T-helper 2 cell treated with Interferon-gamma antibody and Interleukin-4, amounts not matched to agents 5 μg/mL and 100 μg/mL, for 36 hours (primary cell): ENCODE measurements at regions not wholly inside any gene's neighbourhood (a gene's known extent, or its start where the extent isn't known, plus 50 kb on each side); places are given as distances from the start of the nearest gene placed in this dataset.
"Not testable (repeated sequence)": the region's sequence is repeated elsewhere in the genome, so short reads cannot be mapped to it uniquely, and the experiment has no call there.

Source experiments
- DNase-seq: peaks from one replicate; pipeline ENCODE4 v3.0.0; 2021; ENCODE audit warnings: low spot score
- H3K27ac Mint-ChIP-seq: one replicate; pipeline ENCODE4 v1.8.0; 2021; ENCODE audit warnings: mild to moderate bottlenecking, mixed read lengths
- H3K27me3 Mint-ChIP-seq: one replicate; pipeline ENCODE4 v1.8.0; 2021; ENCODE audit warnings: low read depth, mixed read lengths
- H3K36me3 Mint-ChIP-seq: one replicate; pipeline ENCODE4 v1.8.0; 2021; ENCODE audit warnings: low read depth, mixed read lengths
- H3K4me1 Mint-ChIP-seq: one replicate; pipeline ENCODE4 v1.8.0; 2021; ENCODE audit warnings: low read depth, mixed read lengths
- H3K4me3 Mint-ChIP-seq: one replicate; pipeline ENCODE4 v1.8.0; 2022; ENCODE audit warnings: mild to moderate bottlenecking, moderate library complexity, mixed read lengths
- H3K9me3 Mint-ChIP-seq: one replicate; pipeline ENCODE4 v1.8.0; 2021; ENCODE audit warnings: mixed read lengths

DNA sequence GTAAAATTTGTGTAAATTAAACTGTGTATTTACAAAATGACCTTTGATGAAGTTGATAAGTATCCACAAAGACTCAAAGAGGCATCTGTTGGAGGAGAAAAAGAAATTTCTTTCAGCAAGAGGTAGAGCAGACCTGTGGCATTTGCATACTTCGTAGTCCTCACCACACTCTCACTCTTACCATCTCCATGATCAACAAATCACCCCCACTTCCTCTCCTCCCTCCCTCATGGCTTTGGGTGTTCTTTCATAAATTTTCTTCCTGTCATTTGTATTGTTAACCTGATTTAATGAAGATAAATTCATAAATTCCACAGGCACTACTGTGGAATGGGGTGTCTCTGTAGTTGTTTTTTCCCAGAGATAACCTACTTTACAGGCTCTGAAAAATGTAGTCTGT lies 366.5 kb downstream of the ZNF674 start:
- Mint-ChIP-seq H3K9me3 (peaks cover 6% of the 10 kb centered on the region), H3K27ac (no peak overlapping the region), H3K4me1 (peaks cover 19% of the 10 kb centered on the region), H3K27me3 (peaks cover 2% of the 10 kb centered on the region), H3K36me3 (no peaks in the 10 kb centered on the region), H3K4me3 (no peak overlapping the region)
- DNase-seq: no peak

DNA sequence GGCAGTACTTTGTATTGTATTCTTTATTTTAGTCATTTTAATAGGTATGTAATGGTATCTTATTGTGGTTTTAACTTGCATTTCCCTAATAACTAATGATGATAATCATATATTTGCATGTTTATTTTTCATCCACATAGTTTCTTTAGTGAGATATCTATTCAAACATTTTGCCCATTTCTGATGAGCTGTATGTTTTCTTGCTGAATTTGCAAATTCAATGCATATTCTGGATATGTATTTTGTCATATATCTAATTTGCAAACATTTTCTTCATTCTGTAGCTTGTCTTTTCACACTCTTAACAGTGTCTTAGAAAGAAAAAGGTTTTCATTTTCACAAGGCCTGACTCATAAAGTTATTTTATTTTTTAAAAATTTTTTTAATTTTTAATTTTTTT lies 372.1 kb downstream of the ZNF674 start:
- Mint-ChIP-seq H3K27me3 (peaks cover 2% of the 10 kb centered on the region), H3K27ac (no peak overlapping the region), H3K4me1 (no peaks in the 10 kb centered on the region), H3K9me3 (no peaks in the 10 kb centered on the region), H3K36me3 (no peaks in the 10 kb centered on the region), H3K4me3 (no peak overlapping the region)
- DNase-seq: no peak

DNA sequence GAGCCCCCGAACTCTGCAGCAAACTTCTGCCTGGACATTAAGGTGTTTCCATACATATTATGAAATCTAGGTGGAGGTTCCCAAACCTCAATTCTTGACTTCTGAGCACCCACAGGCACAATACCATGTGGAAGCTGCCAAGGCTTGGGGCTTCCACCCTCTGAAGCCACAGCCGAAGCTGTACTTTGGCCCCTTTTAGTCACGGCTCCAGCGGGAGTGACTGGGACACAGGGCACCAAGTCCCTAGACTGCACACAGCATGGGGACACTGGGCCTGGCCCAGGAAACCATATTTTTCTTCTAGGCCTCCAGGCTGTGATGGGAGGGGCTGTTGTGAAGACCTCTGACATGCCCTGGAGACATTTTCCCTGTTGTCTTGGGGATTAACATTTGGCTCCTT lies 373.8 kb downstream of the ZNF674 start:
- not testable (repeated sequence) for H3K4me1 Mint-ChIP-seq

DNA sequence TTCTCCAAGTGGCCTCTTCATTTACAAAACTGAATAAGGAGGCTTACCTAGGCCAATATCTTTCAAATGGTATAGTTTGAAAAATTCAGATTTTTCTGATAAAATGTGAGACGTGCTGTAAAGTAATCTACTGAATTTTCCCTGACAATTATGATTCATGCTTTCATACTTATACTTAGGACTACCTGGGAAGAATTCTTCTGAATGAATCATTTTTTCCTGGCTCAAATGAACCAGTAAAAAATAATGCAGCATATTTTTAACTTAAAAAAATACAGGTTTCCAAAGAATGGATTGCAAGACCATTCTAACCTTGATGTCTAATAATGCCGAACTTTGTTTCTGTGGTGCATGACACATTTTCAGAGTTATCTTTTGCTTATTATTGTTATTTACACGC lies 375.4 kb downstream of the ZNF674 start:
- Mint-ChIP-seq H3K27me3 (no peaks in the 10 kb centered on the region), H3K27ac (no peak overlapping the region)

More for the DNA sequence above, 373.8 kb downstream of the ZNF674 start:
- H3K27me3 Mint-ChIP-seq, DNase-seq, H3K27ac Mint-ChIP-seq, H3K36me3 Mint-ChIP-seq, H3K4me3 Mint-ChIP-seq, H3K9me3 Mint-ChIP-seq: not testable (repeated sequence)

DNA sequence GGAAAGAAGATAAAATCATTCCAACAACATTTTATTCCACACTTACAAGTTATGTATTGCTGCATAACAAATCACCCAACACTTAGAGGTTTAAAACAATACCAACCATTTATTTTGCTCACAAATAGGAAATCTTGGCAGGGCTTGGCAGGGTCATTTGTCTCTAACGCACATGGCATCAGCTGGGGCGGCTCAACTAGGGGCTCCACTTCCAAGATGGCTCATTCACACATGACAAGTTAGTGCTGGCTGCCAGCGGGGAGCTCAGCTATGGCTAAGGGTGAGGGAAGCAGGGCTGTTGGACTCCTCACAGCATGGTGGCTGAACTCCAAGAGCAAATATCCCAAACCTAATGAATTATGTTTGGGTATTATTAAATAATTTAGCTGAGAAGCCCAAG lies 377.0 kb downstream of the ZNF674 start:
- Mint-ChIP-seq H3K4me3 (no peak overlapping the region), H3K36me3 (no peaks in the 10 kb centered on the region), H3K27ac (no peak overlapping the region), H3K9me3 (no peaks in the 10 kb centered on the region), H3K27me3 (no peaks in the 10 kb centered on the region), H3K4me1 (no peaks in the 10 kb centered on the region)
- no peak for DNase-seq

More for the DNA sequence above, 375.4 kb downstream of the ZNF674 start:
- Mint-ChIP-seq H3K36me3 (no peaks in the 10 kb centered on the region), H3K4me3 (no peak overlapping the region), H3K4me1 (no peaks in the 10 kb centered on the region), H3K9me3 (no peaks in the 10 kb centered on the region)
- no peak for DNase-seq

DNA sequence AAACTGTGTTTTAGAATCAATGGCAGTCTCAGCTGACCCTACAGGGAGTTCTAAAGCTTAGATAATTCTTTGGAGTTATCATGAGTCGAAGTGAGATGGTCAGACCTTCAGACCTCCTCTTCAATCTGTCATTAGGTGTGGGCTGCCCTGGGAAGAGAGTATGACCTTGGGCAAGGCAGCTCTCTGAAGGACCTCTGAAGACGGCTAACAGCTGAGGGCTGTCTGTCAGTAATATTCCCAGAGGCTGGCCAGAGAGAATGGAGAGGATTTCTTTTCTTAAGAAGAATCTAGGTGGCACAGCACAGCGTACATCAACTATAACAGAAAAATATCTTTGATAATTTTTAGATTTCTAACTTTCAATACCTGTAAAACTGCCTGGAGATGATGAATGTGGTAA lies 379.4 kb downstream of the ZNF674 start:
- no peak for DNase-seq
- Mint-ChIP-seq H3K27ac (no peak overlapping the region), H3K9me3 (no peaks in the 10 kb centered on the region), H3K4me1 (no peaks in the 10 kb centered on the region), H3K36me3 (no peaks in the 10 kb centered on the region), H3K4me3 (no peak overlapping the region), H3K27me3 (no peaks in the 10 kb centered on the region)

DNA sequence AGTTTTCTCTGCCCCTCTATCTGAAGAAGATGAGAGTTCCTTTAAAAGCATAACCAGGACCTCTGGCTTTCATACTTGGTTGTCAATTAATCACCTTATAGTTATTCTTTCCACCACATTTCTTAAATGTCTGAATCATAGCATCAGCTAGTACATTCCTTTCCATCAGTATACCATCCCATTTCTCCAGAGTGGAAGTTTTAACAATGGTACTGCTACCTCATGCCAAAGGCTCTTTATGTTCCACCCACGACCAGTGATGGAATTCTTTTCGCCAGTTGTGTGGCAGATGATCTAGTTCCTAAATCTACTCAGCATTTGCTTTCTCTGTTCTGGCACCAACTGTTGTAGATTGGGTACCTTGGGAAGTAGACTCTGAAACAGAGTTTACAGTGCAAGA lies 379.8 kb downstream of the ZNF674 start:
- no peaks in the 10 kb centered on the region for H3K36me3 Mint-ChIP-seq
- H3K4me1 Mint-ChIP-seq: no peaks in the 10 kb centered on the region
- no peak overlapping the region for H3K4me3 Mint-ChIP-seq
- no peak for DNase-seq
- no peaks in the 10 kb centered on the region for H3K27me3 Mint-ChIP-seq
- no peak overlapping the region for H3K27ac Mint-ChIP-seq
- no peaks in the 10 kb centered on the region for H3K9me3 Mint-ChIP-seq

DNA sequence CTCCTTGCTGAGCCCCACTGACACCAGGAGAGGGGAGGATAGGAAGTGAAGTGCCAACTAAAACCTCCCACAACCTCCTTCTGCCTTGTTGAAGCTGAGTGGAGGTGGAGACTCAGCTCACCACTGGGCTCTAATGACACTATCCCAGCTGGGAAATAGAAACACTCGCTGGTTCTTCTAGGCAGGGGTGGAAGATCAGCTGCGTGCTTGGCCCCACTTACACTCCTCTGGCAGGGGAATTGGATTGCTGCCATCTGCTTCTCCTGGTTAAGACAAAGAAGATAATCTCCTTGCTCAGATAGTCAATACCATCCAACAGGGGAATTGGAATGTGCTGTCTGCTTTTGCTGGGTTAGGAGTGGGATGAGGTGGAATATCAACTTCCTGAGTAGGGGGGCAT lies 392.5 kb downstream of the ZNF674 start:
- no peak for DNase-seq
- H3K27me3 Mint-ChIP-seq: no peaks in the 10 kb centered on the region
- no peak overlapping the region for H3K27ac Mint-ChIP-seq
- no peaks in the 10 kb centered on the region for H3K36me3 Mint-ChIP-seq
- no peak overlapping the region for H3K4me3 Mint-ChIP-seq
- peaks cover 4% of the 10 kb centered on the region for H3K9me3 Mint-ChIP-seq
- no peaks in the 10 kb centered on the region for H3K4me1 Mint-ChIP-seq

DNA sequence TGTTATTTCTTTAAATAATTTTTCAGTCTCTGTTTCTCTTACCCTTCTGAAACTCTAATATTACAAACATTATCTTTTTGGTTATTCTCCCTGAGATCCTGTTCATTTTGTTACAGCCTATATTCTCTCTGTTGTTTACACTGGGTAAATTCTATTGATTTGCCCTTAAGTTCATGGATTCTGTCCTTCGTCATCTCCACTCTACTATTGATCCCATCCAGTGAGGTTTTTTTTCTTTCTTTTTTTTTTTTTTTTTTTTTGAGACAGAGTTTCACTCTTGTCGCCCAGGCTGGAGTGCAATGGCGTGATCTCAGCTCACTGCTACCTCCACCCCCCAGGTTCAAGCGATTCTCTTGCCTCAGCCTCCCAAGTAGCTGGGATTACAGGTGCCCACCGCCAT lies 393.9 kb downstream of the ZNF674 start:
- not testable (repeated sequence) for H3K4me1 Mint-ChIP-seq, H3K27ac Mint-ChIP-seq, DNase-seq, H3K9me3 Mint-ChIP-seq, H3K36me3 Mint-ChIP-seq, H3K27me3 Mint-ChIP-seq, H3K4me3 Mint-ChIP-seq

DNA sequence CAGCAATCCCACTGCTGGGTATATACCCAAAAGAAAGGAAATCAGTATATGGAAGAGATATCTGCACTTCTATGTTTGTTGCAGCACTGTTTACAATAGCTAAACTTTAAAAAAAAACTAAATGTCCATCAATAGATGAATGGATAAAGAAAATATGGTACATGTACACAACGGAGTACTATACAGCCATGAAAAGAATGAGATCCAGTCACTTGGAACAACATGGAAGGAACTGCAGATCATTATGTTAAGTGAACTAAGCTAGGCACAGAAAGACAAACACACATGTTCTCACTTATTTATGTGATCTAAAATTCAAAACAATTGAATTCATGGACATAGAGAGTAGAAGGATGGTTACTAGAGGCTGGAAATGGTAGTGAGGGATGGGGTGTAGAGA lies 400.7 kb downstream of the ZNF674 start:
- no peaks in the 10 kb centered on the region for H3K36me3 Mint-ChIP-seq
- DNase-seq: no peak
- H3K27ac Mint-ChIP-seq: no peak overlapping the region
- no peak overlapping the region for H3K4me3 Mint-ChIP-seq
- peaks cover 11% of the 10 kb centered on the region for H3K9me3 Mint-ChIP-seq
- no peaks in the 10 kb centered on the region for H3K4me1 Mint-ChIP-seq
- H3K27me3 Mint-ChIP-seq: no peaks in the 10 kb centered on the region

DNA sequence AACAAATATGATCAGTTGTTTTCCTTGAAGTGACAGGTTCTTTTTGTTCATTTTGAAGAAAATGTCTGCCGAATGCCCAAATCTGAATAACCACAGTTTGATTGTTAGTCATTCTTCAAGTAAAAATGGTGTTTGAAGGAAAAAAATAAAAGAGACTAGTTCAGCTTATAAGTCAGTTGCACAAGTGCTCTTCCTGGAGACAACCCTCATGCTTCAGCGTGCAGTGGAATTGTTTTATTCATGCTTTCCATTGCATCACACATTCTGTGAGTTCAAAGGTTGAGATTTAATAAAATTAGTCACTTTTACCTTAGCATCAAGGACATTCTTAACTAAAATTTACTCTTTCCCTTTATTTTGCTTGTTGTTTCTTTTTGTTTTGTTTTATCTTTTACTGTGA lies 404.9 kb downstream of the ZNF674 start:
- peaks cover 11% of the 10 kb centered on the region for H3K9me3 Mint-ChIP-seq
- H3K27me3 Mint-ChIP-seq: no peaks in the 10 kb centered on the region
- H3K27ac Mint-ChIP-seq: no peak overlapping the region
- H3K4me1 Mint-ChIP-seq: no peaks in the 10 kb centered on the region
- no peaks in the 10 kb centered on the region for H3K36me3 Mint-ChIP-seq
- DNase-seq: no peak
- H3K4me3 Mint-ChIP-seq: no peak overlapping the region

DNA sequence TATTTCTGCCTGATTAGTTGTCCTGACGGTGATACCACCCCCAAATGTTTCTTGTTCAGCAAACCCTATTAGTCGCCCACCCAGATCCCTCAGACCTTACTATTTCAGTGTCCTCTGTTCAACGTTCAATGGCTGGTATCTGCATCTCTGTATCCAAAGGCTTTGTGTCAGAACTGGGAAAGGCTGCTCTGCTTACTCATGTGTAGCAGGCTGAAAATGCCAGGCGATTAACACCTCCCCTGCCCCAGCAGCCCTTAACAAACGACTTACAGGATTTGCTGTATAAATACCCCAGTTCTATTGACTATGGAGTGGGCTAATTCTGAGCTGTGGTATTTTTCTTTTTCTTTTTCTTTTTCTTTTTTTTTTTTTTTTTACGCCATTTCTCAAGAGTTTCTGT lies 415.0 kb downstream of the ZNF674 start:
- DNase-seq: no peak
- H3K9me3 Mint-ChIP-seq: no peaks in the 10 kb centered on the region
- H3K36me3 Mint-ChIP-seq: no peaks in the 10 kb centered on the region
- peaks cover 5% of the 10 kb centered on the region for H3K27me3 Mint-ChIP-seq
- no peak overlapping the region for H3K4me3 Mint-ChIP-seq
- H3K4me1 Mint-ChIP-seq: no peaks in the 10 kb centered on the region
- no peak overlapping the region for H3K27ac Mint-ChIP-seq

DNA sequence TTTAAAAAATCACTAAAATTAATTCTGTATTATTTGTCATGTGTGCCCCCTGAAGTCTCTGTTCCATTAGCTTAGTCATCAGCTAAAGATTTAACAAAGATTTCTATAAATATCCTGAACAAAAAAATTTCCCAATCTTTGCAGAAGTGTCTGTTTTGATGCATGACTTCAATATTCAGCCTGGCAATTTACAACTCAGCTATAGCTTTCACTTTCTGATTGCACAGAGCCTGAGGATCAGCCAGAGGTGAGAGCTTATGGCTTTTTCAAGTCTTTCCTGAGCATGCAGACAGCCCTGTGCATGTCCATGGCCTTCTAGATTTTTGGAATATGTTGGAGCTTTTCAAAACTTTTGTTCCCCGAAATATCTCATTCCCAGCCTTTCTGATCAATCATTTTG lies 420.1 kb downstream of the ZNF674 start:
- Mint-ChIP-seq H3K4me3 (peak overlapping the region; percentile 5), H3K27me3 (no peaks in the 10 kb centered on the region), H3K36me3 (no peaks in the 10 kb centered on the region), H3K27ac (no peak overlapping the region), H3K9me3 (no peaks in the 10 kb centered on the region), H3K4me1 (no peaks in the 10 kb centered on the region)
- DNase-seq: no peak

DNA sequence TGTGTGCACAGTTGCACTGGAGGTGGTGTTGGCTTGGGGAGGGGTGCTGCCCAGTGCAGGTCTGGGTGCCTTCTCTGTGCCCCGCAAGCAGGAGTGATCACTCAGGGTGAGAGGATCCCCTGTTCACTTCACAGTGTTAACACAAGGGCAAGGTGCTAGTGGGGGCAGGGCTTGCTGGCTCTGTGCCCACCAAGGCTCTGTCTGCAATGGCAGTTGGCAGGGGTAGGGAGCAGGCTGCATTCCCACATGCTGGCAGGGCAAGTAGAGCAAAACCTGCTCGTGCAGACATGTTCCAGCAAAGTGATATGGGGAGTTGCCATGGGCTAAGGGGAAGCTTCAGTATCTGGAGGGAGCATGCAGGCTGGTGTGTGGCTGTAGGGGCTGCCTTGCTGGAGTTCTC lies 428.0 kb downstream of the ZNF674 start:
- H3K9me3 Mint-ChIP-seq: no peaks in the 10 kb centered on the region
- no peaks in the 10 kb centered on the region for H3K4me1 Mint-ChIP-seq
- no peak overlapping the region for H3K27ac Mint-ChIP-seq
- peaks cover 7% of the 10 kb centered on the region for H3K27me3 Mint-ChIP-seq
- H3K36me3 Mint-ChIP-seq: no peaks in the 10 kb centered on the region
- no peak for DNase-seq
- H3K4me3 Mint-ChIP-seq: no peak overlapping the region

DNA sequence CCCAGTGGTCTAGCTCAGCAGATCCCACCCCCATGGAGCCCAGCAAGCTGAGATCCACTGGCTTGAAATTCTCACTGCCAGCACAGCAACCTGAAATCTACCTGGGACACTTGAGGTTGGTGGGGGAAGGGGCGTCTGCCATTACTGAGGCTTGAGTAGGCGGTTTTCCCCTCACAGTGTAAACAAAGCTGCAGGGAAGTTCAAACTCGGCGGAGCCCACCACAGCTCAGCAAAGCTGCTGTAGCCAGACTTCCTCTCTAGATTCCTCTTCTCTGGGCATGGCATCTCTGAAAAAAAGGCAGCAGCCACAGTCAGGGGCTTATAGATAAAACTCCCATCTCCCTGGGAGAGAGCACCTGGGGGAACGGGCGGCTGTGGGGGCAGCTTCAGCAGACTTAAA lies 457.9 kb downstream of the ZNF674 start:
- H3K36me3 Mint-ChIP-seq: not testable (repeated sequence)

DNA sequence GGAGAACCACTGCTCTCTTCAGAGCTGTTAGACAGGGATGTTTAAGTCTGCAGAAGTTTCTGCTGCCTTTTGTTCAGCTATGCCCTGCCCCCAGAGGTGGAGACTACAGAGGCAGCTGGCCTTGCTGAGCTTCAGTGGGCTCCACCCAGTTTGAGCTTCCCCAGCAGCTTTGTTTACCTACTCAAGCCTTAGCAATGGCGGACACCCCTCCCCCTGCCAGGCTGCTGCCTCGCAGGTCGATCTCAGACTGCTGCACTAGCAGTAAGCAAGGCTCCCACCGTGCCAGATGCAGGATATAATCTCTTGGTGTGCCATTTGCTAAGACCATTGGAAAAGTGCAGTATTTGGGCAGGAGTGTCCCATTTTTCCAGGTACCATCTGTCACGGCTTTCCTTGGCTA lies 465.1 kb downstream of the ZNF674 start:
- H3K9me3 Mint-ChIP-seq, DNase-seq, H3K27me3 Mint-ChIP-seq, H3K27ac Mint-ChIP-seq, H3K4me3 Mint-ChIP-seq, H3K4me1 Mint-ChIP-seq, H3K36me3 Mint-ChIP-seq: not testable (repeated sequence)

More for the DNA sequence above, 457.9 kb downstream of the ZNF674 start:
- not testable (repeated sequence) for H3K27me3 Mint-ChIP-seq, H3K4me1 Mint-ChIP-seq, H3K9me3 Mint-ChIP-seq, DNase-seq, H3K27ac Mint-ChIP-seq, H3K4me3 Mint-ChIP-seq
